ENCODE measurements at regions not wholly inside any gene's neighbourhood (a gene's known extent, or its start where the extent isn't known, plus 50 kb on each side); places are given as distances from the start of the nearest gene placed in this dataset.

DNA sequence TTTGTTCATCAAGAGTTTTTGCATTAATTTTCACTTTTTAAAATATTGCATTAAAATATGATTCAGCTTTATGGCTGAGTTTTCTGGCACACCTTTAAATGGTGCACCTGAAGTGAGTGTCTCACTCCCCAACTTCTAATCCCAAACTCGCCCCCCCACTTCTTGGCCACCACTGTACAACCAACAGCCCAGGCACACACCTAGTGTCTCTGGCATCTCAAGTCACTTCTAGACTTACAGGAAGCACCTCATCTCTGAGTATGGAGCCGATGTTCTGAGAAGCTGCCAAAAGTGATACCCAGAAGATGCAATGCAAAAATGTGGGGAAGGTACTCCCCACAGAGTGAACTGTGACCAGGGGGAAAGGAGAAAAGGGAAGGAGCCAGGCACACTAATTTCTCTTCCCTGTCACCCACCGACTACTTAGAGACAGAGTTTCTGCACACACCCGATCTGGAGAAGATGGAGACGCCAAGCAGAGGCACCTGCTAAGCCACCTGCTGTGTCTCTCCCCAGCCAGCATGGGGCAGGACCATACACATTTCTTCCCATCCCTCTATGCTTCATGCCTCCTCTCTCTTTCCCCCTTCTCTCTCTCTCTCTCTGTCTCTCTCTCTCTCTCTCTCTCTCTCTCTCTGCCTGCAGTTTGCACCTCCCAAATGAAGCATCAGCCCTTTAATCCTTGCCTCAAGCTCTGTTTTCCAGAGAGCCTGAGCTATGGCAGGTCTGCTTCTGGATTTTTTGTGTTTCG is 155.3 kb upstream of the ZNF507 start:
- H3K27ac ChIP-seq = no peak overlapping the region
- no peaks in the 10 kb centered on the region for H3K27me3 ChIP-seq (ENCODE audit: low read depth)
- H3K36me3 ChIP-seq = no peaks in the 10 kb centered on the region
- TF ChIP-seq, protein P1, sequence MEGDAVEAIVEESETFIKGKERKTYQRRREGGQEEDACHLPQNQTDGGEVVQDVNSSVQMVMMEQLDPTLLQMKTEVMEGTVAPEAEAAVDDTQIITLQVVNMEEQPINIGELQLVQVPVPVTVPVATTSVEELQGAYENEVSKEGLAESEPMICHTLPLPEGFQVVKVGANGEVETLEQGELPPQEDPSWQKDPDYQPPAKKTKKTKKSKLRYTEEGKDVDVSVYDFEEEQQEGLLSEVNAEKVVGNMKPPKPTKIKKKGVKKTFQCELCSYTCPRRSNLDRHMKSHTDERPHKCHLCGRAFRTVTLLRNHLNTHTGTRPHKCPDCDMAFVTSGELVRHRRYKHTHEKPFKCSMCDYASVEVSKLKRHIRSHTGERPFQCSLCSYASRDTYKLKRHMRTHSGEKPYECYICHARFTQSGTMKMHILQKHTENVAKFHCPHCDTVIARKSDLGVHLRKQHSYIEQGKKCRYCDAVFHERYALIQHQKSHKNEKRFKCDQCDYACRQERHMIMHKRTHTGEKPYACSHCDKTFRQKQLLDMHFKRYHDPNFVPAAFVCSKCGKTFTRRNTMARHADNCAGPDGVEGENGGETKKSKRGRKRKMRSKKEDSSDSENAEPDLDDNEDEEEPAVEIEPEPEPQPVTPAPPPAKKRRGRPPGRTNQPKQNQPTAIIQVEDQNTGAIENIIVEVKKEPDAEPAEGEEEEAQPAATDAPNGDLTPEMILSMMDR (IDR thresholded peaks at IDR 0.05) = no peak
- intact Hi-C loops (cut with DNase I) = no loop called here
- no peaks in the 10 kb centered on the region for H3K4me1 ChIP-seq
- ATAC-seq (no peak), DNase-seq (no peak)
- H3K4me3 ChIP-seq = no peak overlapping the region
- H3K9me3 ChIP-seq = no peaks in the 10 kb centered on the region

DNA sequence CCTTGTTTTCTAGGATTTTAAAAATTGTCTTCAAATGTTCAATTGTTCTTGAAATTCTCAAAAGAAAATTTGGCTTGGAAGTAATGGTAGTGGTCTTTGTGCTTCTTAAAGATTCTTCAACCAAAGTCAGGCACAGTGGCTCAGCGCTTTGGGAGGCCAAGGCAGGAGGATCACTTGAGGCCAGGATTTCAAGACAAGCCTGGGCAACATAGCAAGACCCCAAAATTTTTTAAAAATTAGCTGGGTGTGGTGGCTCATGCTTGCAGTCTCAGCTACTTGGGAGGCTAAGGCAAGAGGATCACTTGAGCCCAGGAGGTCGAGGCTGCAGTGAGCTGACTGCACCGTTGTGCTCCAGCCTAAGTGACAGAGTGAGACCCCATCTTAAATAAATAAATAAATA is 153.5 kb upstream of the ZNF507 start:
- Histone ChIP-seq H3K27me3 (ENCODE audit: low read depth) (peaks cover 3% of the 10 kb centered on the region), H3K4me3 (no peak overlapping the region), H3K9me3 (no peaks in the 10 kb centered on the region), H3K36me3 (no peaks in the 10 kb centered on the region), H3K27ac (no peak overlapping the region), H3K4me1 (no peaks in the 10 kb centered on the region)
- DNase-seq (no peak), ATAC-seq (no peak)
- TF ChIP-seq, protein P1 (IDR thresholded peaks at IDR 0.05) = no peak
- intact Hi-C loops (cut with DNase I) = no loop called here

- DNase-seq = no peak
- Histone ChIP-seq H3K36me3 (no peaks in the 10 kb centered on the region), H3K27me3 (ENCODE audit: low read depth) (peaks cover 8% of the 10 kb centered on the region), H3K27ac (no peak overlapping the region), H3K9me3 (no peaks in the 10 kb centered on the region), H3K4me1 (no peaks in the 10 kb centered on the region), H3K4me3 (no peak overlapping the region)
- TF ChIP-seq, protein P1 (IDR thresholded peaks at IDR 0.05) = no peak
- no peak for ATAC-seq
- intact Hi-C loops (cut with DNase I) = no loop called here
Observed at GRCh38 chr19:32195706-32196610, 149.5 kb upstream of the ZNF507 start.

- no peak for ATAC-seq
- Histone ChIP-seq H3K36me3 (no peaks in the 10 kb centered on the region), H3K4me3 (no peak overlapping the region), H3K9me3 (no peaks in the 10 kb centered on the region), H3K27ac (no peak overlapping the region), H3K4me1 (no peaks in the 10 kb centered on the region), H3K27me3 (ENCODE audit: low read depth) (peaks cover 8% of the 10 kb centered on the region)
- intact Hi-C loops (cut with DNase I) = no loop called here
- TF ChIP-seq, protein P1 (IDR thresholded peaks at IDR 0.05) = no peak
- no peak for DNase-seq
Observed at GRCh38 chr19:32196690-32197420, 148.6 kb upstream of the ZNF507 start.

Measured in lower lobe of right lung (tissue), 2 donors.